Gastrocnemius medialis (tissue), 4 donors: ENCODE measurements at regions not wholly inside any gene's neighbourhood (a gene's known extent, or its start where the extent isn't known, plus 50 kb on each side); places are given as distances from the start of the nearest gene placed in this dataset.

Source experiments
- POLR2A ChIP-seq, 2 donors: fragments of 450-650 bp; IDR thresholded peaks; one replicate each; pipeline ENCODE4 v1.6.1; 2017; ENCODE audit warnings: antibody characterized with exemption in 2 of 2, mild to moderate bottlenecking in 2 of 2, moderate library complexity in 2 of 2
- TF ChIP-seq, protein P1 (sequence below), 5 experiments: fragments of 450-650 bp in 3 of 5; fragments of 200-600 bp in 2 of 5; sonication (generic) in 2 of 5; IDR thresholded peaks in 4 of 5; conservative IDR thresholded peaks in 1 of 5; 1 replicate in 4 of 5; 2 replicates in 1 of 5; pipeline ENCODE4 v1.5.1; 2016 to 2019; ENCODE audit warnings: antibody characterized with exemption in 5 of 5, mild to moderate bottlenecking in 3 of 5, moderate library complexity in 3 of 5

DNA sequence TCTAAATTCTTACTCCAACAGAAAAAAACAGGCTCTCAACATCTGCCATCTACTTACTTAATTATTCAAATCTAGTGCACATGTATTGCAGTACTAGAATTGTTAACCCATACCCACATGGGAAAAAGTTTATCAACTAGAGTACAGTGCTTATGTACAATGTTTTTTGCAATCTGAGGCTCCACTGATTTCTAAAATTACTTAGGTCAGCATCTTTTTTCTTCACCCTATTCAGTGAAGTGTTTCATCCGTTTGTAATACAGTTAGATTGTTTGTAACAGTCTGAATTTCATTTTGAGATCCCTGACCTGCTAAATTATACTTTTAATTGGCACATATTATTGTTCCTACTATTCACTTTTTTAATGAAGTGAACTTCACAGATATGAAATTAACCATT is 402.2 kb downstream of the FOXA2 start:
- TF ChIP-seq, protein P1, sequence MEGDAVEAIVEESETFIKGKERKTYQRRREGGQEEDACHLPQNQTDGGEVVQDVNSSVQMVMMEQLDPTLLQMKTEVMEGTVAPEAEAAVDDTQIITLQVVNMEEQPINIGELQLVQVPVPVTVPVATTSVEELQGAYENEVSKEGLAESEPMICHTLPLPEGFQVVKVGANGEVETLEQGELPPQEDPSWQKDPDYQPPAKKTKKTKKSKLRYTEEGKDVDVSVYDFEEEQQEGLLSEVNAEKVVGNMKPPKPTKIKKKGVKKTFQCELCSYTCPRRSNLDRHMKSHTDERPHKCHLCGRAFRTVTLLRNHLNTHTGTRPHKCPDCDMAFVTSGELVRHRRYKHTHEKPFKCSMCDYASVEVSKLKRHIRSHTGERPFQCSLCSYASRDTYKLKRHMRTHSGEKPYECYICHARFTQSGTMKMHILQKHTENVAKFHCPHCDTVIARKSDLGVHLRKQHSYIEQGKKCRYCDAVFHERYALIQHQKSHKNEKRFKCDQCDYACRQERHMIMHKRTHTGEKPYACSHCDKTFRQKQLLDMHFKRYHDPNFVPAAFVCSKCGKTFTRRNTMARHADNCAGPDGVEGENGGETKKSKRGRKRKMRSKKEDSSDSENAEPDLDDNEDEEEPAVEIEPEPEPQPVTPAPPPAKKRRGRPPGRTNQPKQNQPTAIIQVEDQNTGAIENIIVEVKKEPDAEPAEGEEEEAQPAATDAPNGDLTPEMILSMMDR (IDR thresholded peaks at IDR 0.05 in 4 of 5, conservative IDR thresholded peaks at IDR 0.05 in 1 of 5), result no peak
- no peak for TF ChIP-seq POLR2A (IDR thresholded peaks at IDR 0.05)
